GM12873 (cell line): ENCODE measurements at regions not wholly inside any gene's neighbourhood (a gene's known extent, or its start where the extent isn't known, plus 50 kb on each side); places are given as distances from the start of the nearest gene placed in this dataset.

Experiments used
- TF ChIP-seq, protein P1 (sequence below): IDR thresholded peaks from 2 replicates; pipeline ENCODE4 v1.5.1; 2012; ENCODE audit warnings: low read depth, mild to moderate bottlenecking, moderate library complexity, low read length, control low read depth; ENCODE audit not compliant: insufficient read depth; ENCODE audit errors: missing control alignments

DNA sequence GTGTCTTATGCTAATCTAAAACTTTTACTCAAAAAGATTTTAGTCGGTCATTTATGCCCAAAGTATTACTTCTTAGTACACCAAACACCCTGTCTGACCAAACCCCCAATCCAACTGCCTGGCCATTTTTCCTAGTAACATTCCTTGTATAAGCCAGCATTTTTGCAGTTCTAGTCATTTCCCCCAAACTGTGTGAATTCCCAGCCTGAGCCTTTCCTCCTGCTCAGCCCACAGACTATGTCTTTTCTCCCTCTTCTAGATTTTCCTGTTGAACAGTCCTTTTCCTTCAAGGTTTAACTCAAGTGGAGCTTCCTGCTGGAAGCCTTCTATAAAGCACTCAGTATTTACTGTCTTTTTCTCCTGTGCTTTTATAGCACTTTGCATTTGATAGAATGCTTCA lies 843.8 kb downstream of the USP25 start:
- TF ChIP-seq, protein P1, sequence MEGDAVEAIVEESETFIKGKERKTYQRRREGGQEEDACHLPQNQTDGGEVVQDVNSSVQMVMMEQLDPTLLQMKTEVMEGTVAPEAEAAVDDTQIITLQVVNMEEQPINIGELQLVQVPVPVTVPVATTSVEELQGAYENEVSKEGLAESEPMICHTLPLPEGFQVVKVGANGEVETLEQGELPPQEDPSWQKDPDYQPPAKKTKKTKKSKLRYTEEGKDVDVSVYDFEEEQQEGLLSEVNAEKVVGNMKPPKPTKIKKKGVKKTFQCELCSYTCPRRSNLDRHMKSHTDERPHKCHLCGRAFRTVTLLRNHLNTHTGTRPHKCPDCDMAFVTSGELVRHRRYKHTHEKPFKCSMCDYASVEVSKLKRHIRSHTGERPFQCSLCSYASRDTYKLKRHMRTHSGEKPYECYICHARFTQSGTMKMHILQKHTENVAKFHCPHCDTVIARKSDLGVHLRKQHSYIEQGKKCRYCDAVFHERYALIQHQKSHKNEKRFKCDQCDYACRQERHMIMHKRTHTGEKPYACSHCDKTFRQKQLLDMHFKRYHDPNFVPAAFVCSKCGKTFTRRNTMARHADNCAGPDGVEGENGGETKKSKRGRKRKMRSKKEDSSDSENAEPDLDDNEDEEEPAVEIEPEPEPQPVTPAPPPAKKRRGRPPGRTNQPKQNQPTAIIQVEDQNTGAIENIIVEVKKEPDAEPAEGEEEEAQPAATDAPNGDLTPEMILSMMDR = no peak

DNA sequence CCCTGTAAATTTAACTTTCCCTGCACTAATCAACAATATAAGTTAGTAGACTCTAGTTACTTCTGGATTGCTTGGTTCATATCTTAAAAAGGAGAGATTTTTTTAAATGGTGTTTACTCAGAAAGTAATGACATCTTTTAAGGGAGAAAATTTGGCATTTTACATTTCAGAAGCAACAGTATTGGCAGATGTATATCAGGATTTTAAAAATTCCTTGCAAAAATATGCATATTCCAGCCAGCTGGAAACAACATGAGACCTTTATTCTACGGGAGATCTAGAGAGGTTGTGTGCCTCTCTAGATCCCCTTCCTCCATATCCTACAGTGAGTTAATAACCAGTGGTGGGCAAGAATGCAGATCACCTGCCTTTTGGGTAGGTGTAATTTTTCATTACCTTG lies 848.2 kb downstream of the USP25 start:
- TF ChIP-seq, protein P1 = no peak

DNA sequence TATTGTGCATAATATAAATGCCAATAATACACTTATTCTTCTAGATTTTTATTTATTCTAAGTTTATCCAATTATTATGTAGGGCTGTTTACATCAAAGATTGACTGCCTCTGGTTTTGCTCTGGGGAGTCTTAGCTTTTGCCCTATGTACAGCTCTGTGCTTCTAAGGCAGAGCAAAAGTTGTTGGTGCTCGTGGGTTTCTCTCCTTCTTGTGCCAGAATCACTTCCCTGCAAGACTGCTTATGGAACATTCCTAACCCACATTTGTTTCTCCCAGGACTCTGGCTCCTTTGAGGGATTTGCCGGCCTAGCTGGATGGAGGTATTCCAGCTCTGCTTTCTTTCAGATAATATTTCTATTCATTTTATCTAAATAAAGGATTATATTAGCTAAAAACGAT lies 849.1 kb downstream of the USP25 start:
- TF ChIP-seq, protein P1 = no peak

DNA sequence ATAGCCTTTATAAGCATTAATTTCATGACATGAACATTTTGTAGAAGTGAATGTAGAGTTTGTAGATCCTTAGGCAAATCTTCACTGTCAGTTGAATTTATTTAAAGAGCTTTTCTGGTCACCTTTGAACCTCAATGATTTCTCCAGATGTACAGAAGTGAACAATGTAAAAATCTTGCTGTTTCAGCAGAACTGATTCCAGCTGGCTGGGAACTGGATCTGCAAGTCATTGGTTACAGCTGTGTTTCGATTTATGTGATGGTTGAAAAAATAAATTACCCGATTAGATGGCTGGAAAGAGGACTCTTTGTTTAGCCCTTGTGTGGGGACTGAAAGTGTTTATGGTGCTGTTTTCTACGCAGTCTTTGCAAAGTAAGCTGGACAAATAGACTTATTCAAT lies 849.8 kb downstream of the USP25 start:
- TF ChIP-seq, protein P1 = no peak

DNA sequence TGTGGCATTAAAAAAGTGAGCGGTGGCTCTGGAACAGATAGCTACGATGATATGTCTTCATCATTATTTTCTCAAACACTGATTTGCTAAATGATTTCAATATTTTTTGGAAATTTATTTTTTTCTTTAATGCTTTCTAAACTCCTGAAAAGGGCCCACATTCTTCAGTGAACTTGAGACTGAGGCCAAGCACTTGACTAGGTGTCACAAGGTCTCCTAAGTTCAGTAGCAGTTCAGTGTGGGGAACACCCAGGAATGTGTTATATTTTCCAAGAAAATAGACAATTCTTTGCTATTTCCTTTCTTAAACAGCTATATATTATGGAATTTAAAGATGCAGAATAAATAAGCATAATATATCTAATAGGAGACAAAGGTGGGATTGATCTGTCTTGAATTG lies 850.9 kb downstream of the USP25 start:
- TF ChIP-seq, protein P1 = no peak

DNA sequence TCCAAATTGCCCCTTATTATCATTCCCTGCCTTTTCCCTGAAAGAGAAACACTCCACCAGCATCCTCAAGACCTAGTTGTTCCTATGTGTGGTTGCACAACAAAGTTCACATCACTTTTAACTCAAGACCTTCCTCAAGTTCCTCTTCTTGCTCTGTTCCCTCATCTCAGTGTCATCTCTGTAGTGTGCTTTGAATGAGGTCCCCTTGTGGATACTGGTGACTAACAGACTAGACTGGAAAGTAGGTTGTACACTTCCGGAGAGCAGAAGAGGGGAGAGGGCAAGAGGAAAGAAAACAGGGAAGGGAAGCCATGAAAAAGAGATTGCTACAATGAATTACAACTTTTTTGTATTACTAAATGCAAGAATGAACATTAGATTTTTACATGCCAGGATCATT lies 853.8 kb downstream of the USP25 start:
- TF ChIP-seq, protein P1 = no peak

DNA sequence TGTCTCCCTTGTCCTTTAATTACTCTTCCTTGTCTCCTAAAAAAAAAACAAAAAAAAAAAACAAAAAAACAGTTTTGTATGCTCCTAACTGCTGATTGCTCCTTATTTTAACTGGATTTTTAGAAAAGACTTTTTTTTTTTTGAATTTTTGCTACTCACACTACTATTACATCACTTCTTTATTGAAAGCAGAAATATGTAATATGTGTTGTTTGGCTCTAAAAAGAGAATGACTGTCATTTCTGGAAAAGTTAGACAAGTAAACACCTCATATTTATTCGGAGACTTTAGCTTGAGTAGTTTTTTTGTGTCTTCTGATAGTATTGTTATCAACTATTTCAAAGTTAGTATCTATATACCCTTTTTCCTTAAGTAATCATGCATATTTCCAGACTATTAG lies 855.0 kb downstream of the USP25 start:
- TF ChIP-seq, protein P1 = no peak
